HCT116 (cell line): ENCODE measurements at regions not wholly inside any gene's neighbourhood (a gene's known extent, or its start where the extent isn't known, plus 50 kb on each side); places are given as distances from the start of the nearest gene placed in this dataset.

Experiments used
- ATAC-seq: fragments of 200-7000 bp; cut with Tn5 transposase; 2 replicates; pipeline ENCODE4 v1.9.1; 2020; ENCODE audit warnings: mild to moderate bottlenecking, moderate library complexity
- BruUV-seq: library from RNA; stranded (reverse); fragments of 400-500 nt; replicated peaks from 2 replicates; lab custom pipeline; 2021; lab: Mats Ljungman, UMichigan
- CTCF ChIA-PET: fragments of 300-600 bp; sonication (Branson Sonifier 250); formaldehyde crosslinking; loops from one replicate; lab custom pipeline; 2021; ENCODE audit warnings: antibody characterized with exemption; lab: Charles Lee
- POLR2A ChIA-PET: fragments of 300-600, 350-600 bp; sonication (Branson Sonifier 250); formaldehyde crosslinking; loops from one replicate; lab custom pipeline; 2021; ENCODE audit warnings: antibody characterized with exemption; lab: Charles Lee
- RAD21 ChIA-PET, 2 experiments: fragments of 300-600 bp; sonication (Branson Sonifier 250); formaldehyde crosslinking; loops; one replicate each; lab custom pipeline; 2023; ENCODE audit warnings: low total read pairs in 2 of 2; ENCODE audit not compliant: uncharacterized antibody in 2 of 2, unreplicated experiment in 2 of 2, low non-redundant PET in 1 of 2; lab: Charles Lee
- DNase-seq: peaks from one replicate; pipeline ENCODE4 v3.0.0-alpha.2; 2010; ENCODE audit warnings: low read depth, low spot score
- H2AFZ ChIP-seq: fragments of 200-600 bp; shearing (Covaris generic), sonication (generic); 2 replicates; pipeline ENCODE4 v1.6.1; 2017; ENCODE audit warnings: low read depth, mixed run types, mixed read lengths, antibody characterized with exemption, low read length; ENCODE audit not compliant: poor library complexity, severe bottlenecking
- H3K27ac ChIP-seq: 2 replicates; pipeline ENCODE4 v1.5.1; 2012; ENCODE audit warnings: low read depth, low read length
- H3K27me3 ChIP-seq: fragments of 200-600 bp; sonication (generic); 2 replicates; pipeline ENCODE4 v1.6.1; 2016; ENCODE audit warnings: mixed run types, low read length, mixed read lengths; ENCODE audit not compliant: insufficient read depth
- H3K36me3 ChIP-seq, 2 experiments: fragments of 200-500 bp in 1 of 2; fragments of 200-600 bp in 1 of 2; sonication (Bioruptor generic) in 1 of 2; sonication (generic) in 1 of 2; 2 replicates each; pipeline versions ENCODE4 v1.5.1 to v1.6.1; 2014 to 2016; ENCODE audit warnings: low read length in 2 of 2, inconsistent platforms in 1 of 2, mixed read lengths in 1 of 2, mixed run types in 1 of 2; ENCODE audit not compliant: insufficient read depth in 2 of 2, control insufficient read depth in 1 of 2
- H3K4me1 ChIP-seq, 2 experiments: fragments of 200-600 bp in 1 of 2; sonication (generic) in 1 of 2; 2 replicates each; pipeline versions ENCODE4 v1.5.1 to v1.6.1; 2012 to 2017; ENCODE audit warnings: low read length in 2 of 2, inconsistent platforms in 1 of 2, mild to moderate bottlenecking in 1 of 2, mixed read lengths in 1 of 2, mixed run types in 1 of 2, moderate library complexity in 1 of 2; ENCODE audit not compliant: insufficient read depth in 2 of 2, control insufficient read depth in 1 of 2
- H3K4me2 ChIP-seq: fragments of 200-600 bp; sonication (generic); 2 replicates; pipeline ENCODE4 v1.6.1; 2017; ENCODE audit warnings: mixed run types, low read length, mixed read lengths
- H3K4me3 ChIP-seq, 2 experiments: fragments of 200-600 bp in 1 of 2; sonication (generic) in 1 of 2; replicated peaks in 1 of 2; 2 replicates each; pipeline ENCODE4 v1.5.1; 2011 to 2016; ENCODE audit warnings: low read length in 2 of 2, control low read depth in 1 of 2, low read depth in 1 of 2, mild to moderate bottlenecking in 1 of 2, mixed read lengths in 1 of 2, mixed run types in 1 of 2
- H3K79me2 ChIP-seq: fragments of 200-600 bp; sonication (generic); 2 replicates; pipeline ENCODE4 v1.6.1; 2017; ENCODE audit warnings: mild to moderate bottlenecking, mixed run types, low read length, moderate library complexity, mixed read lengths; ENCODE audit not compliant: insufficient read depth
- H3K9ac ChIP-seq: fragments of 200-600 bp; sonication (generic); 2 replicates; pipeline ENCODE4 v1.6.1; 2016; ENCODE audit warnings: low read length, mixed read lengths
- H3K9me2 ChIP-seq: fragments of 200-600 bp; sonication (generic), shearing (Covaris generic); 2 replicates; pipeline ENCODE4 v1.6.1; 2017; ENCODE audit warnings: mixed run types, mild to moderate bottlenecking, moderate library complexity; ENCODE audit not compliant: insufficient read depth
- H3K9me3 ChIP-seq, 2 experiments: fragments of 200-500 bp in 1 of 2; fragments of 200-600 bp in 1 of 2; sonication (Bioruptor generic) in 1 of 2; sonication (generic) in 1 of 2; 2 replicates each; pipeline ENCODE4 v1.6.1; 2014 to 2017; ENCODE audit warnings: low read length in 2 of 2, mixed read lengths in 2 of 2, inconsistent platforms in 1 of 2, low read depth in 1 of 2, mild to moderate bottlenecking in 1 of 2, mixed run types in 1 of 2, moderate library complexity in 1 of 2; ENCODE audit not compliant: control insufficient read depth in 1 of 2, insufficient read depth in 1 of 2
- H4K20me1 ChIP-seq: fragments of 200-600 bp; sonication (generic), shearing (Covaris generic); 2 replicates; pipeline ENCODE4 v1.6.1; 2017; ENCODE audit warnings: mixed run types, mild to moderate bottlenecking, moderate library complexity; ENCODE audit not compliant: insufficient read depth
- ATF3 ChIP-seq: IDR thresholded peaks from 2 replicates; pipeline ENCODE4 v1.6.1; 2012
- EGR1 ChIP-seq: IDR thresholded peaks from 2 replicates; pipeline ENCODE4 v1.6.1; 2012; ENCODE audit warnings: low read depth
- EZH2phosphoT487 ChIP-seq: fragments of 200-600 bp; IDR thresholded peaks from 2 replicates; pipeline ENCODE4 v1.6.1; 2018; ENCODE audit warnings: antibody characterized with exemption, borderline replicate concordance
- FOSL1 ChIP-seq: IDR thresholded peaks from 2 replicates; pipeline ENCODE4 v1.6.1; 2012; ENCODE audit warnings: low read depth
- JUND ChIP-seq: IDR thresholded peaks from 2 replicates; pipeline ENCODE4 v1.6.1; 2012
- POLR2AphosphoS5 ChIP-seq: IDR thresholded peaks from 2 replicates; pipeline ENCODE4 v1.6.1; 2011; ENCODE audit warnings: mild to moderate bottlenecking, low read depth, low read length, moderate library complexity
- RAD21 ChIP-seq: IDR thresholded peaks from 2 replicates; pipeline ENCODE4 v1.6.1; 2012; ENCODE audit warnings: low read depth, mild to moderate bottlenecking
- TCF7L2 ChIP-seq: IDR thresholded peaks from 2 replicates; pipeline ENCODE4 v1.7.0; 2011; ENCODE audit warnings: borderline replicate concordance, inconsistent platforms; ENCODE audit not compliant: insufficient read depth, insufficient read length; ENCODE audit errors: extremely low read depth
- ZBTB33 ChIP-seq: IDR thresholded peaks from 2 replicates; pipeline ENCODE4 v1.6.1; 2011; ENCODE audit warnings: mild to moderate bottlenecking, low read length, moderate library complexity; ENCODE audit not compliant: insufficient replicate concordance; ENCODE audit errors: extremely low read depth
- intact Hi-C: fragments of 100-400 bp; cut with micrococcal nuclease; formaldehyde crosslinking; loops from 2 replicates; pipeline ENCODE4 v1.10.0; 2022
- TF ChIP-seq, protein P1 (sequence below): IDR thresholded peaks from 2 replicates; pipeline ENCODE4 v1.6.1; 2012; ENCODE audit warnings: low read depth

DNA sequence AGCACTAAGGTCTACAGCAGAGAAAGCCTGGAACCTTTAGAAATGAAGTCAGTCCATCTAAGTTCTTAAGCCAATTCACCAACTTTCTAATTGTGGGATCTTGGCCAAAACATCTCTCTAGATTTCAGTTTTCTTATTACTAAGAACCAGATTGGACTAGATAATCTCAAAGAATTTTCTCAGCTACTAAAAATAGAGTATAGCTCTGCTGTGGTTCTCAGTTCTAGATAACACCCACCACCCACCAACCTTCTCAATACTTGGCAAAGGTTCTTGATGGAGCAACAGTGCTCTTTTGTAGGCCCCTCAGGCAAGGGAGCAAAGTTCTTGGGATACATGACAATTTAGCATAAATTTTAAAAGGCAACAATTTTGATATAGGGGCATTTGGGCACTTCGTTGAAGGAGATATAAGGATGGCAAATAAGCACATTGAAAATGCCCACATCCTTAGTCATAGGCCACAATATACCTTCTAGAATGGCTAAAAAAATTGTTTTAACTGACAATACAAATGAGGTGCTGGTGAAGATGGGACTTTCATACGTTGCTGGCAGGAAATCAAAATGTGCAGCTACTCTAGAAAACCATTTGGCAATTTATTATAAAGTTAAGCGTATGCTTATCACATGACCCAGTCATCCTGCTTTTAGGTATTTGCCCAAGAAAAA, 74.4 kb upstream of the TMEM132E start:
- H4K20me1 ChIP-seq: no peaks in the 10 kb centered on the region
- no peaks in the 10 kb centered on the region for H3K79me2 ChIP-seq
- H3K4me3 ChIP-seq: no peak overlapping the region
- no peak for TF ChIP-seq JUND
- TF ChIP-seq EZH2phosphoT487: no peak
- TF ChIP-seq POLR2AphosphoS5: no peak
- no peak overlapping the region for H3K4me2 ChIP-seq
- H3K9ac ChIP-seq: no peak overlapping the region
- ChIA-PET RAD21 (no interaction called here), POLR2A (no interaction called here), CTCF (no interaction called here)
- no peaks in the 10 kb centered on the region for H3K36me3 ChIP-seq
- intact Hi-C loops: no loop called here
- H3K9me3 ChIP-seq: no peaks in the 10 kb centered on the region
- ATAC-seq: no peak
- H3K9me2 ChIP-seq: no peaks in the 10 kb centered on the region
- peaks cover 50% of the 10 kb centered on the region for H3K27me3 ChIP-seq
- H3K4me1 ChIP-seq: no peaks in the 10 kb centered on the region
- BruUV-seq: no TSS peak
- H2AFZ ChIP-seq: no peak overlapping the region
- H3K27ac ChIP-seq: no peak overlapping the region
- DNase-seq: no peak

DNA sequence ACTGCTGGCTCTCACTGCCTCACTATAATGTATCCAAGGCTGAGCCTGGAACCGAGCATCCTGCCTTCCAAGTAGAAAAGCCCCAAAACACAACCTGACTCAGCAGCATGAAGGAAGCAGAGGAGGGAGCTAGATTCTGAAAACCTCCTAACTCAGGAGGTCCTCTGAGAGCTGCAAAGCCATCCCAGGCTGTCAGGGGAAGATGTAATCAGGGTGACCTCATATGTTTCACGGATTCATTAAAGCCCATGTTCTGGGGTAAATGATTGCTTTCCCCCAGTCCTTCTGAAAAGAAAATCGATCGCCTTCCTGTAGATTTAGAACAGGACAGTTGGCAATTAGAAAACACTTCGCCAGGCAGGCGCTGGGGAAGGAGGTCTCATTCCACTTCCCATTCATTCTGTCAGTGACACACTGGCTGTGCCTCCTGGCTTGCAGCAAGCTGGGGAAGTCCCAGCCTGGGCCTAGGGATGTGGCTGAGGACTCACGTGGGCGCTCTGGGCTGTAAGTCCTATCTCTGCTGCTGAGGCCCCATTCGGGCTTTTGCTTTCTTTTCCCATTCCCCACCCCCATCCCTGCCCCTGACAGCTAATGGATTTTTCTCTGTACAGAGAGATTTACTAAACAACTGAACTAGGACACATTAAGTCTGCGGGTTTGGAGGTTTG, 75.7 kb upstream of the TMEM132E start:
- H4K20me1 ChIP-seq: no peaks in the 10 kb centered on the region
- no peak for DNase-seq
- CTCF ChIA-PET: no interaction called here
- H2AFZ ChIP-seq: no peak overlapping the region
- H3K27ac ChIP-seq: no peak overlapping the region
- H3K27me3 ChIP-seq: peaks cover 44% of the 10 kb centered on the region
- H3K4me3 ChIP-seq: no peak overlapping the region
- H3K9me3 ChIP-seq: no peaks in the 10 kb centered on the region
- H3K36me3 ChIP-seq: no peaks in the 10 kb centered on the region
- no peak for TF ChIP-seq FOSL1
- no peak for TF ChIP-seq ATF3
- no peak for TF ChIP-seq TCF7L2
- no peak for TF ChIP-seq RAD21
- TF ChIP-seq EGR1: no peak
- no peak for TF ChIP-seq EZH2phosphoT487
- TF ChIP-seq POLR2AphosphoS5: no peak
- TF ChIP-seq, protein P1, sequence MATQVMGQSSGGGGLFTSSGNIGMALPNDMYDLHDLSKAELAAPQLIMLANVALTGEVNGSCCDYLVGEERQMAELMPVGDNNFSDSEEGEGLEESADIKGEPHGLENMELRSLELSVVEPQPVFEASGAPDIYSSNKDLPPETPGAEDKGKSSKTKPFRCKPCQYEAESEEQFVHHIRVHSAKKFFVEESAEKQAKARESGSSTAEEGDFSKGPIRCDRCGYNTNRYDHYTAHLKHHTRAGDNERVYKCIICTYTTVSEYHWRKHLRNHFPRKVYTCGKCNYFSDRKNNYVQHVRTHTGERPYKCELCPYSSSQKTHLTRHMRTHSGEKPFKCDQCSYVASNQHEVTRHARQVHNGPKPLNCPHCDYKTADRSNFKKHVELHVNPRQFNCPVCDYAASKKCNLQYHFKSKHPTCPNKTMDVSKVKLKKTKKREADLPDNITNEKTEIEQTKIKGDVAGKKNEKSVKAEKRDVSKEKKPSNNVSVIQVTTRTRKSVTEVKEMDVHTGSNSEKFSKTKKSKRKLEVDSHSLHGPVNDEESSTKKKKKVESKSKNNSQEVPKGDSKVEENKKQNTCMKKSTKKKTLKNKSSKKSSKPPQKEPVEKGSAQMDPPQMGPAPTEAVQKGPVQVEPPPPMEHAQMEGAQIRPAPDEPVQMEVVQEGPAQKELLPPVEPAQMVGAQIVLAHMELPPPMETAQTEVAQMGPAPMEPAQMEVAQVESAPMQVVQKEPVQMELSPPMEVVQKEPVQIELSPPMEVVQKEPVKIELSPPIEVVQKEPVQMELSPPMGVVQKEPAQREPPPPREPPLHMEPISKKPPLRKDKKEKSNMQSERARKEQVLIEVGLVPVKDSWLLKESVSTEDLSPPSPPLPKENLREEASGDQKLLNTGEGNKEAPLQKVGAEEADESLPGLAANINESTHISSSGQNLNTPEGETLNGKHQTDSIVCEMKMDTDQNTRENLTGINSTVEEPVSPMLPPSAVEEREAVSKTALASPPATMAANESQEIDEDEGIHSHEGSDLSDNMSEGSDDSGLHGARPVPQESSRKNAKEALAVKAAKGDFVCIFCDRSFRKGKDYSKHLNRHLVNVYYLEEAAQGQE: no peak
- TF ChIP-seq ZBTB33: no peak
- no peaks in the 10 kb centered on the region for H3K9me2 ChIP-seq
- POLR2A ChIA-PET: no interaction called here
- RAD21 ChIA-PET: no interaction called here
- no peak overlapping the region for H3K4me2 ChIP-seq
- no peaks in the 10 kb centered on the region for H3K4me1 ChIP-seq
- H3K79me2 ChIP-seq: no peaks in the 10 kb centered on the region
- ATAC-seq: no peak
- intact Hi-C loops: no loop called here
- H3K9ac ChIP-seq: no peak overlapping the region
- BruUV-seq: no TSS peak
